ENCODE measurements at regions not wholly inside any gene's neighbourhood (a gene's known extent, or its start where the extent isn't known, plus 50 kb on each side); places are given as distances from the start of the nearest gene placed in this dataset.
"Not testable (repeated sequence)": the region's sequence is repeated elsewhere in the genome, so short reads cannot be mapped to it uniquely, and the experiment has no call there.

GRCh38 chr22:48507595-48508350, 1319.9 kb downstream of the BRD1 start:
- no peak for DNase-seq (ENCODE audit: low read depth)

DNA sequence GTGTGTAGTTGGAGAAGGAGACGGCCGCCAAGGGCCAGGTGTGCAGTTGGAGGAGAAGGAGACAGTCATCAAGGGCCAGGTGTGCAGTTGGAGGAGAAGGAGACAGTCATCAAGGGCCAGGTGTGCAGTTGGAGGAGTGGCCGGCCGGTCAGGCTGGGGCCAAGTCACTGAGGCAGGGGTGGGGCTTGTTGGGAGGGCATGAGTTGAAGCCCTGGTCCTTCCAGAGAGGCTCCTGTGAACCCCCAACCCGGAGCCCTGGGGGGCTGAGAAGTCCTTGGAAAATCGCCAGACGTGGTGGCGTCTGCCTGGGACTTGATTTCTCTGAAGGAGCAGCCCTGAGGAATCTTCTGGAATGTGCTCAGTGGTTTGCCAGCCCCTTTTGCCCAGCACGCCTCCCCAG, 1320.5 kb downstream of the BRD1 start:
- DNase-seq (ENCODE audit: low read depth), result no peak

GRCh38 chr22:48506506-48507145, 1321.0 kb downstream of the BRD1 start:
- no peak for DNase-seq (ENCODE audit: low read depth)

DNA sequence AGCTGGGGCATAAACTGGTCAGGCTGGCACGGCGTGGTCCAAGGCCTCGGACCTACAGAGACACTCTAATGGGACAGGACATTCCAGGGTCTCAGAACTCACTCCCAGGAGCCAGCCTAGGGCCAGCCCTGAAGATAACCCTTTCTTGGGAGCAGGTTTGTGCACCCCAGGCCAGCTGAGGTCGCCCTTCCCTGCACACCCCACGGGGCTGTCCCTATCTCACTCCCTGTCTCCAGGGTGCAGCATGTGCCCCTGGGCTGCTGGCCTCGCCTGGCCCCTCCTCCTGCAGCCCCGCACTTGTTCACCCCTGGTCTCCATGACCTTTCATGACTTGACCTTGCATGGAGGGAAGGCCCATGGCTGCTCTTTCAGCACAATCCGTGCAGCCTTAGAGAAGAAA, 1321.8 kb downstream of the BRD1 start:
- no peak for DNase-seq (ENCODE audit: low read depth)

DNA sequence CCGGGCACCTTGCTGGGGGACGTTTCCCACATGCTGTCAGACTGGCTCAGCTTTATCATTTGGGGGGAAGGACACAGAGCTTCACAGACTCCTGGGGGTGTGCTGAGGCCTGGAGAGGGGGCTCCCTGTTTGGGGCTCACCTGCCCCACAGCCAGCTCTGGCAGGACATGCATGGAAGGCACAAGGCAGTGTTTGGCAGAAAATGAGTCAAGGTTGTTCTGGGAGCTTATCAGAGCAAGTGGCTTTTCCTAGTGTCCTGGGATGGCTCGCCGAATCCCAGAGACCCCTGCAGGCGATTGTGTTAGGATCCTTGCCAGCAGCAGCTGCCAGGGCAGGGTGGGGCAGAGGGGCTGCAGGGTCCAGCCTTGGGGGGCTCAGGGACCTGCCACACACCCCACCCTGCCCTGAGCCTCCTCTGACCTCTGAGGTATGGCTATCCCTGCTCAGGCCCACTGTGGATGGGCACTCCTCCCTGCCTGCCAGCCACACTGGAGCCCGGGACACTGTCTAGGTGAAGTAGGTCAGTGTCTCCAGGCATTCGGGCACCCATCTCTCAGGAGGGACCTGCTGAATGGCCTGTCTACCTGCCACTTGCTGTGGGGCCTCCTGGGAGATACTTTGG, 1323.0 kb downstream of the BRD1 start:
- DNase-seq (ENCODE audit: low read depth), result no peak

DNA sequence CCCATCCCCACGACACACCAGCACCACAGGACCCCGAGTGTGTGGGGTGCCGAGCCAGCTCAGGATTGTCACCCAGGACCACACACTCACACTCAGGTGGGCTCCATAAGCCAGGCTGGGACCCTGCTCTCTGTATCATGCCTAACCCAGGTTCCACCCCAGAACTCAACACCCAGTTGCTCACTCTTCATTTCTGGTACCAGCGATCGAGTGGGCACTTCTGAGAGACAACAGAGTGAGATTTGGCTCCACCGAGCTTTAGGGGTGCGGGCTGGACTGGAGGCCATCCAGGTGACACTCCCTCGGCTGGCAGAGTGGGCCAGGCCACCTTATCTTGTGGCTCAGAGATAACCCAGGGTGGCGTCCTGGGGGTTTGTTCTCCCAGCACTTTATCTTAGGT, 1323.8 kb downstream of the BRD1 start:
- DNase-seq (ENCODE audit: low read depth), result no peak

DNA sequence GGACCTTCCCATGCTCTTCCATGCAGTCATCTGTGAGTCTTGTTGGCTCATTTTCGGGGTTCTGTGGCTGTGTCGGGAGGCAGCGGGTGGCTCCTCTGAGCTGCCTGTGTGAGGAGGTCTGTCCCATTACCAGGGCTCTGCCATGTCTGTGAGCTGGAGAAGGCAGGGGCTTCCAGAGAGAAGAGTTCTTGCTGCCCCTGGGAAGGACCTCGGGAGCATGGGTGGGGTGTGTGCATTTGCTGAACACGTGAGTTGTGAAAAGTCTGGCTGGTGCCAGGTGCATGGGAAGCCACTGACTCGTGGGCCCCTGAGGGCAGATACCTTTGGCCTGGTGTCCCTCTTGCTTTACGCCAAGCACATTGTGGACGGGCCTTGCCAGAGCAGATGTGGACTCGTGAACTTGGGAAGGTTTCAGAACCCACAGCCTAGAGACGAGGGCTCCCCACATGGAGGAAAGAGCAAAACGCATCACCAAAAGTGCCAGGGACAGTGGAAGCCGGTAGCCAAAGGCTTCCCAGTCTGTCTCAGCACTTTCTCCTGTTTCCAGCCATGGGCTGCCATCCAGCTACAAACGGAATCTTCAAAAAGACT, 1324.5 kb downstream of the BRD1 start:
- no peak for DNase-seq (ENCODE audit: low read depth)

GRCh38 chr22:48501231-48501750, 1326.4 kb downstream of the BRD1 start:
- no peak for DNase-seq (ENCODE audit: low read depth)

- DNase-seq (ENCODE audit: low read depth), result no peak
These were observed 1327.0 kb downstream of the BRD1 start for GRCh38 chr22:48500471-48501230.

DNA sequence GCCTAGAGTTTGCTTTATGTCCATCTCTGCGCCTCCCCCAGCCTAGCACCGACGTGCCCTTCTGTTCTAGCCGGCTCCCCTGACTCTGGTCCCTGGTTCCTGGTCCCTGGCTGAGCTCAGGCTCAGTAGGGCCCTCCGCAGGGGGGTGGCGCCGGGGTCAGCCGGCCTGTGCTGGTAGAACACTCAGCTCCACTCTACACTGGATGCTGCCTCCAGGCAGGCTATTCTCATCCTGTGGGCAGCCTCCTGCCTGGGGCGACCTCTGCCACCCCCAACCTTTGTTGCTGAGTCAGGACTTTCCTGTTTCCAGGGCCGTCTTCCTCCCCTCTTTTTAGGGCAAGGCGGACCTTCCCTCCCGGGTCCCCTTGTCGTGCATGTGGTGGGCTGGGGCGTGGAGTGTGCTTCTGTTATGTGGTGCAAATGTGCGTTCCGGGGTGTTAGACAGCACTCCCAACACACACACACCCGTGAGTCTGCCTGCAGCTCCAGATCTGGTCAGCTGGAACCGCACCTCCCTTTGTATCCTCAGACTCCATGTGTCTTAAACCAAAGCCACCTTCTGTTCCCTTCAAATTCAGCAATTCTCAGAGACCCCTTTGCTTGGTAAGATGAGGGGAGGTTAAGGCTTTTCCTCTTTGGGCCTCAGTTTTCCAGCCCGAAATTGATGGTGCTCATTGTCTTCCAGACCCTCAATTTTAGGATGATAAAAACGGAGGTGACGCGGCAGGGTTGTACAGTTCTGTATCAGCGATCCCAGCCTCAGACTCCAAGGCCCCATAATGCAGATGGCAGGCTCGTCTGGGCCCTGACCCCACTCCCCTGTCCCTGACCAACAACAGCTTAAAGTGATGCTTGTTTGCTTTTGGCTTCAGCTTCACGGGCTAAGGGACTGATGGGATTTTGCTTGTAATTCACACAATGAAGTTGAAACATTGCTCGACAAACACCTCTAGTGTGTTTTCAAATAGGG, 1327.9 kb downstream of the BRD1 start:
- DNase-seq (ENCODE audit: low read depth), result no peak

GRCh38 chr22:48498526-48499331, 1328.9 kb downstream of the BRD1 start:
- DNase-seq (ENCODE audit: low read depth), result no peak

DNA sequence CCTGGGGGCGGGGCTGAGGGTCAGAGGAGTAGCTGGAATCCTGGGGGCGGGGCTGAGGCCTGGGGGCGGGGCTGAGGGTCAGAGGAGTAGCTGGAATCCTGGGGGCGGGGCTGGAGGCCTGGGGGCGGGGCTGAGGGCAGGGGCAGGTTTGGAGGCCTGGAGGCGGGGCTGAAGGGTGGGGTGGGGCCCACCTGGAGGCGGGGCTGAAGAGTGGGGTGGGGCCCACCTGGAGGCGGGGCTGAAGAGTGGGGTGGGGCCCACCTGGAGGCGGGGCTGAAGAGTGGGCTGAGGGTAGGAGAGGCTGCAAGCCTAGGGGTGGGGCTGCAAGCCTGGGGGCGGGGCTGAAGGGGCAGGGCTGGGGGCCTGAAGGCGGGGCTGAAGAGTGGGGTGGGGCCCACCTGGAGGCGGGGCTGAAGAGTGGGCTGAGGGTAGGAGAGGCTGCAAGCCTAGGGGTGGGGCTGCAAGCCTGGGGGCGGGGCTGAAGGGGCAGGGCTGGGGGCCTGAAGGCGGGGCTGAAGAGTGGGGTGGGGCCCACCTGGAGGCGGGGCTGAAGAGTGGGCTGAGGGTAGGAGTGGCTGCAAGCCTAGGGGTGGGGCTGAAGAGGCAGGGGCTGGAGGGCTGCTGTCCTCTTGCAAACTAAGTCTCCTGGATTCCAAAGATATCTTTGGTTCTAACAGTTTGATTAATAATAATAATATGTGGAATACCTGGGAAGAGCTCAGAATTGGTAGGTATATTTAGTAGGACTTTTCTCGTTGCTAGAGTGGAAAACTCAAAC, 1329.7 kb downstream of the BRD1 start:
- not testable (repeated sequence) for DNase-seq (ENCODE audit: low read depth)

DNA sequence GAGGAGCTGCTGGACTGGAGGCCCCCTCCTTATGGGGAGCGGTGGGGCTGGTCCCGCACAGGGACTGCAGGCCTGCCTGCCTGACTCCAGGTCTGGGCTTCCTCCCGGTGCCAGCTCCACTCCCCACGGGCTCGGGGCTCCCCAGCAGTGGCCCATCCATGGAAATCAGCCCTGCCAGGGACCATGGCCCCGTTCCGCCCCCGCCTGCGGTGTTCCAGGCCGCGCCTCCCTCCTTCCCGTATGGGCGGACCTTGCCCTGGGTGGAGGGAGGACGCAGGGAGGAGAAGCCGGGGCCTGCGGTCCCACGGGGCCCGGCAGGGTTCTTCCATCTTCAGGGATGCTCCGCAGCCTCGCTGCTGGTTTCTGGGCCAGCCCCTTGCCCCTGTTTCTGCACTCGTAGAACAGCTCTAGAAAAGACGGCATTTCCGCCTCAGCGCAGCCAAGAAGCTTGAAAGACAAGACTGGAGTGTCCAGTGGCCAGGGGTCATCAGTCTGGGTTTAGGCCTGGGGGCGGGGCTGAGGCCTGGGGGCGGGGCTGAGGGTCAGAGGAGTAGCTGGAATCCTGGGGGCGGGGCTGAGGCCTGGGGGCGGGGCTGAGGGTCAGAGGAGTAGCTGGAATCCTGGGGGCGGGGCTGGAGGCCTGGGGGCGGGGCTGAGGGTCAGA, 1330.6 kb downstream of the BRD1 start:
- DNase-seq (ENCODE audit: low read depth), result no peak

GRCh38 chr22:48496226-48496845, 1331.3 kb downstream of the BRD1 start:
- DNase-seq (ENCODE audit: low read depth), result no peak

DNA sequence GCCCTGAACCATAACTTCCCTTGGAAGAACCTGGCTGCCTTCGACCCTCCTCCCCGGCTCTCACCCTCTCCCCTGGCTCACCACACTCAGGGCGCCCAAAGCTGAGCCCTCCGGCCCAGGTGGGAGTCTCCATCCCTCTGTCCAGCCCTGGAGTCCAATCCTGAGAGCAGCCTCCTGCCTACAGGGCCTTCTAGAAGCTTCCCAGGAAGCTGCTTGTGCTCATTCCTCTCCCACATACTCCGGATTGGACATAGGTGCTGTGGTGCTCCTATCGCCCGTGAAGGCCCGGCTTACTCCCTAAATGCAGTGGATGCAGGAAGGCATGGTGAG, 1332.0 kb downstream of the BRD1 start:
- DNase-seq (ENCODE audit: low read depth), result no peak

- no peak for DNase-seq (ENCODE audit: low read depth)
These were observed 1332.5 kb downstream of the BRD1 start for GRCh38 chr22:48494968-48495750.

DNA sequence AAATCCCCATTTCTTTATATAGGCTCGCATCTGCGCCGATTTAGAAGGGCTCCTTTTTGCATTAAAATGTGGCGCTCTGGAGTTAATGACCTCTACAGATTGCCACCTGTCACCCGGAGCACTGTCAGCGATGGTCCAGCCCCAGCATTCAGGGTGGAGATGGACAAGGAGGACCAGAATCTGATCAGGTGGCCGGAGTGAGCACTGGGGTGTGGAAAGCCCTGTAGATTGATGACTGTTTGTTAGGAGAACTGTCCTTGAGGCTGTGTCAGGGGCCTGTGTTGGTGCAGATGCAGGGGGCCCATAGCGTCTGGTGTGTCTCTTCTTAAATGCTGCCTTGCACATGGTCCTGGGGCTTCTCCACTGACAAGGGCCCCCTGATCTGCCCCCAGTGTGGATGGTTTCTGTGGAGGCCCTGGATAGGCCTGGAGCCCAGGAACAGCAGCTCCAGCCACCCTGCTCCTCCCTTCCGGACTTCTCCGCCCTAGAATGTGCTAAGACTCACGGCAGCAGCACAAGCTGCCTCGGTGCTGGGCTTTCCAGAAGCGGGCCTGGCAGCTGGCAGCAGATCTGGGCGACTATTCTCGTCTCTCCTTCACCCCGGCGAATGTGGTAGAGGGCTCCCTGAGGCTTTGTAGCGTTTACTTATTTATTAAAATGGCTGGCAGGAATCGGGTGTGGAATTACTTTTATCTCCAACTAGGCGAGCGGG, 1333.3 kb downstream of the BRD1 start:
- DNase-seq (ENCODE audit: low read depth), result no peak

All from non-pigmented ciliary epithelial cell (primary cell).